Fibroblast of pulmonary artery (primary cell): ENCODE measurements at regions not wholly inside any gene's neighbourhood (a gene's known extent, or its start where the extent isn't known, plus 50 kb on each side); places are given as distances from the start of the nearest gene placed in this dataset.

Experiments used
- DNase-seq: peaks from one replicate; pipeline ENCODE4 v3.0.0-alpha.2; 2010; ENCODE audit warnings: low read depth
- H3K4me3 ChIP-seq: replicated peaks from 2 replicates; pipeline ENCODE4 v1.5.1; 2011; ENCODE audit warnings: low read depth, mild to moderate bottlenecking, control low read depth, low read length, moderate library complexity
- CTCF ChIP-seq: IDR thresholded peaks from 2 replicates; pipeline ENCODE4 v1.5.1; 2011; ENCODE audit warnings: mild to moderate bottlenecking, control low read depth, low read length, inconsistent platforms; ENCODE audit errors: missing control alignments

GRCh38 chr3:18295171-18295920 is 129.8 kb downstream of the SATB1 start:
- TF ChIP-seq CTCF = peak; percentile 62
- H3K4me3 ChIP-seq = no peak overlapping the region
- peak; percentile 57 for DNase-seq

GRCh38 chr3:18290157-18290556 is 135.0 kb downstream of the SATB1 start:
- TF ChIP-seq CTCF = no peak
- no peak for DNase-seq
- H3K4me3 ChIP-seq = no peak overlapping the region

GRCh38 chr3:18288243-18288642 is 136.9 kb downstream of the SATB1 start:
- no peak for DNase-seq
- no peak overlapping the region for H3K4me3 ChIP-seq
- TF ChIP-seq CTCF = no peak

GRCh38 chr3:18284716-18285115 is 140.4 kb downstream of the SATB1 start:
- no peak overlapping the region for H3K4me3 ChIP-seq
- no peak for DNase-seq
- TF ChIP-seq CTCF = no peak

GRCh38 chr3:18283680-18284079 is 141.5 kb downstream of the SATB1 start:
- DNase-seq = no peak
- no peak for TF ChIP-seq CTCF
- H3K4me3 ChIP-seq = no peak overlapping the region

- no peak for TF ChIP-seq CTCF
- H3K4me3 ChIP-seq = no peak overlapping the region
- no peak for DNase-seq
These were observed 142.6 kb downstream of the SATB1 start for GRCh38 chr3:18282507-18282906.

- no peak for TF ChIP-seq CTCF
- H3K4me3 ChIP-seq = no peak overlapping the region
- DNase-seq = no peak
These were observed 145.9 kb downstream of the SATB1 start for GRCh38 chr3:18279226-18279737.
